ENCODE measurements at regions not wholly inside any gene's neighbourhood (a gene's known extent, or its start where the extent isn't known, plus 50 kb on each side); places are given as distances from the start of the nearest gene placed in this dataset.

GRCh38 chr5:5560016-5560415 lies 137.5 kb downstream of the ICE1 start:
- no peak for TF ChIP-seq CTCF (conservative IDR thresholded peaks at IDR 0.05; ENCODE audit: low read depth, low read length)
- TF ChIP-seq EZH2phosphoT487 (IDR thresholded peaks at IDR 0.05; ENCODE audit: borderline replicate concordance, low read length), result no peak
- no peak for TF ChIP-seq EZH2 (IDR thresholded peaks at IDR 0.05; ENCODE audit: low read length, unreplicated experiment)

Data from PC-3 (cell line).